Endothelial cell of umbilical vein (primary cell): ENCODE measurements at regions not wholly inside any gene's neighbourhood (a gene's known extent, or its start where the extent isn't known, plus 50 kb on each side); places are given as distances from the start of the nearest gene placed in this dataset.

Experiments
- BruUV-seq: library from RNA; stranded (reverse); fragments of 400-500 nt; replicated peaks from 2 replicates; lab custom pipeline; 2021; lab: Mats Ljungman, UMichigan
- CTCF ChIA-PET: fragments of 300-600, 350-600 bp; sonication (Branson Sonifier 250); formaldehyde crosslinking; loops from one replicate; lab custom pipeline; 2021; ENCODE audit warnings: antibody characterized with exemption, inconsistent platforms; lab: Charles Lee
- POLR2A ChIA-PET: fragments of 300-600, 350-600 bp; sonication (Branson Sonifier 250); formaldehyde crosslinking; loops from one replicate; lab custom pipeline; 2021; ENCODE audit warnings: antibody characterized with exemption, inconsistent platforms; lab: Charles Lee
- DNase-seq: peaks from one replicate; pipeline ENCODE4 v3.0.0-alpha.2; 2011; ENCODE audit warnings: low read depth, low spot score
- FAIRE-seq: peaks from 2 replicates; lab custom pipeline; 2011; peaks lifted over from hg19 to GRCh38; lab: Jason Lieb, UNC
- H2AFZ ChIP-seq: 2 replicates; pipeline ENCODE4 v1.6.0; 2012; ENCODE audit warnings: low read depth, low read length, control low read depth, inconsistent platforms
- H3K27ac ChIP-seq: 2 replicates; pipeline ENCODE4 v1.5.1; 2011; ENCODE audit warnings: low read depth, mild to moderate bottlenecking, control low read depth, low read length, moderate library complexity; ENCODE audit not compliant: insufficient read depth
- H3K27me3 ChIP-seq, 2 experiments: 2 replicates each; pipeline versions ENCODE4 v1.6.0 to v1.6.1; 2011; ENCODE audit warnings: low read length in 2 of 2, mixed read lengths in 1 of 2; ENCODE audit not compliant: control insufficient read depth in 2 of 2, insufficient read depth in 2 of 2
- H3K36me3 ChIP-seq, 2 experiments: 2 replicates in 1 of 2; 3 replicates in 1 of 2; pipeline ENCODE4 v1.5.1; 2011; ENCODE audit warnings: low read length in 2 of 2, mild to moderate bottlenecking in 1 of 2, moderate library complexity in 1 of 2; ENCODE audit not compliant: control insufficient read depth in 2 of 2, insufficient read depth in 2 of 2; ENCODE audit errors: extremely low read depth in 1 of 2
- H3K4me1 ChIP-seq: 3 replicates; pipeline ENCODE4 v1.5.1; 2011; ENCODE audit warnings: mild to moderate bottlenecking, low read length; ENCODE audit not compliant: control insufficient read depth, insufficient read depth; ENCODE audit errors: extremely low read depth
- H3K4me2 ChIP-seq: 2 replicates; pipeline ENCODE4 v1.6.1; 2011; ENCODE audit warnings: low read length, control low read depth, mixed read lengths; ENCODE audit not compliant: insufficient read depth
- H3K4me3 ChIP-seq, 3 experiments: fragments of 200-600 bp in 1 of 3; sonication (generic), shearing (Covaris generic) in 1 of 3; replicated peaks in 1 of 3; 2 replicates each; pipeline ENCODE4 v1.5.1; 2011 to 2016; ENCODE audit warnings: control low read depth in 3 of 3, low read length in 3 of 3, mild to moderate bottlenecking in 2 of 3, inconsistent platforms in 1 of 3, low read depth in 1 of 3, moderate library complexity in 1 of 3; ENCODE audit not compliant: insufficient read depth in 1 of 3
- H3K79me2 ChIP-seq: 2 replicates; pipeline ENCODE4 v1.6.0; 2012; ENCODE audit warnings: low read length, inconsistent platforms; ENCODE audit not compliant: control insufficient read depth, insufficient read depth
- H3K9ac ChIP-seq: replicated peaks from 2 replicates; pipeline ENCODE3; 2011; ENCODE audit warnings: low read length, control low read depth; ENCODE audit not compliant: insufficient read depth; ENCODE audit errors: extremely low read depth
- H3K9me1 ChIP-seq: replicated peaks from 3 replicates; pipeline ENCODE4 v1.6.0; 2011; ENCODE audit warnings: mild to moderate bottlenecking, low read length; ENCODE audit not compliant: control insufficient read depth, insufficient read depth; ENCODE audit errors: extremely low read depth
- H3K9me3 ChIP-seq: replicated peaks from 2 replicates; pipeline ENCODE4 v1.5.1; 2012; ENCODE audit warnings: low read length, inconsistent platforms; ENCODE audit not compliant: control insufficient read depth, insufficient read depth
- H4K20me1 ChIP-seq: replicated peaks from 2 replicates; pipeline ENCODE3; 2011; ENCODE audit warnings: mild to moderate bottlenecking, low read length; ENCODE audit not compliant: control insufficient read depth, insufficient read depth; ENCODE audit errors: extremely low read depth
- FOS ChIP-seq: IDR thresholded peaks from 2 replicates; pipeline ENCODE4 v1.6.1; 2011; ENCODE audit warnings: mild to moderate bottlenecking, low read length, moderate library complexity, borderline replicate concordance; ENCODE audit not compliant: insufficient read depth
- GATA2 ChIP-seq: IDR thresholded peaks from 2 replicates; pipeline ENCODE4 v1.7.0; 2011; ENCODE audit warnings: low read depth, mild to moderate bottlenecking, moderate library complexity, mixed read lengths, low read length; ENCODE audit not compliant: insufficient read length, insufficient read depth
- MYC ChIP-seq: IDR thresholded peaks from one replicate; pipeline ENCODE4 v1.6.1; 2011; ENCODE audit warnings: mild to moderate bottlenecking, low read depth, low read length
- POLR2A ChIP-seq: IDR thresholded peaks from 2 replicates; pipeline ENCODE4 v1.6.1; 2012; ENCODE audit warnings: low read depth, mild to moderate bottlenecking, control low read depth, low read length
- POLR2AphosphoS5 ChIP-seq: IDR thresholded peaks from 2 replicates; pipeline ENCODE4 v1.6.1; 2012; ENCODE audit warnings: low read depth, mild to moderate bottlenecking, control low read depth, low read length, moderate library complexity; ENCODE audit not compliant: insufficient read depth
- dilution Hi-C: fragments of 300-500 bp; cut with MboI; formaldehyde crosslinking; loops from one replicate; pipeline ENCODE4 v1.15.0; 2019; ENCODE audit warnings: low sequenced_read_pairs; ENCODE audit not compliant: extremely low pct_ligation_motif_present
- intact Hi-C: fragments of 100-400 bp; cut with micrococcal nuclease; formaldehyde crosslinking; loops from one replicate; pipeline ENCODE4 v1.10.0; 2022
- TF ChIP-seq, protein P1 (sequence below), 2 donors: IDR thresholded peaks; 1 replicate in 1 of 2; 2 replicates in 1 of 2; pipeline ENCODE4 v1.5.1; 2011; ENCODE audit warnings: low read length in 2 of 2, mild to moderate bottlenecking in 2 of 2, moderate library complexity in 2 of 2, control low read depth in 1 of 2, inconsistent platforms in 1 of 2, low read depth in 1 of 2; ENCODE audit not compliant: insufficient read depth in 1 of 2; ENCODE audit errors: extremely low read depth in 1 of 2
- TF ChIP-seq, protein P2 (sequence below): IDR thresholded peaks from 2 replicates; pipeline ENCODE4 v1.6.1; 2011; ENCODE audit not compliant: insufficient read depth, insufficient read length

DNA sequence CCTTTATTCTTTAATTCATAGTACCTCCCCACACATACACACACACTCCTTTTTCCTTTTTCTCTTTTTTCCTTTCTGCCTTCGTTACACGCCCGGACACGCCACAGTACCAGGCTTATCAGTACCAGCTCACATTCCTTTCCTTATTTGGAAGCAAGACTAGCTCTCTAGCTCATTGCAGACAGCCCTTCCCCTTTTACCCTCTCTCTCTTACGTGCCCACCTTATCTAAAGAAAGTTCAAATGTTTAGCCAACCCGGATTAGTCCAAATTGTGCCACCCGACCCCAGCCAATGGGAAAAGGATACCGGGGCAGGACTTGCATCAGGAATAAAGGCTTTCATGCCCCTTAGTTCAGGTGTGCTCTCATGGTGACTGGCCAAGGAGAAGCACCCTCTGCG, 194.7 kb upstream of the VCX3A start:
- CTCF ChIA-PET, result no interaction called here
- TF ChIP-seq FOS (no peak), GATA2 (no peak), POLR2AphosphoS5 (no peak)
- FAIRE-seq (no peak), DNase-seq (no peak)
- no peaks in the 10 kb centered on the region for H3K4me1 ChIP-seq
- intact Hi-C loops (no loop called here), dilution Hi-C loops (no loop called here)
- H3K27me3 ChIP-seq, result no peaks in the 10 kb centered on the region
- no peak overlapping the region for H2AFZ ChIP-seq
- POLR2A ChIA-PET, result no interaction called here
- BruUV-seq, result no TSS peak
- H3K9me1 ChIP-seq, result no peaks in the 10 kb centered on the region
- H3K9ac ChIP-seq, result no peak overlapping the region
- H3K4me2 ChIP-seq, result no peak overlapping the region
- no peak overlapping the region for H3K4me3 ChIP-seq
- H3K27ac ChIP-seq, result no peak overlapping the region
- H3K36me3 ChIP-seq, result no peaks in the 10 kb centered on the region
- no peaks in the 10 kb centered on the region for H4K20me1 ChIP-seq
- H3K79me2 ChIP-seq, result no peaks in the 10 kb centered on the region
- H3K9me3 ChIP-seq, result no peaks in the 10 kb centered on the region

DNA sequence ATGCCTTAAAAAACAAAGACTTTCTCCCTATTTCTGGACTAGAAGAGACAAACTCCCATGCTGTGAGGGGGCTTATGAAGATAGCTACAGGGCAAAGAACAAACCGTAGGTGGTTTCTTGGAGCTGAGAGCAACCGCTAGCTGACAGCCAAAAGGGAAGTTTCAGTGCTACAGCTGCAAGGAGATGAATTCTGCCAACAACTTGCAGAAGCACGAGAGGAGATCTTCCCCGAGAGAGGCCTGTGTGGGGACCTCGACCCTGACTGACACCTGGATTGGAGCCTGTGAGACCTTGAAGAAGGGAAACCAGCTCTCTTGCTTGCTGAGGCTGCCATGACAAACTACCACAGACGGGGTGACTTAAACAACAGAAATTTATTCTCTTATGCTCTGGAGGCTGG, 183.8 kb upstream of the VCX3A start:
- FAIRE-seq (no peak), DNase-seq (no peak)
- Histone ChIP-seq H3K4me2 (no peak overlapping the region), H3K4me3 (no peak overlapping the region), H3K27me3 (no peaks in the 10 kb centered on the region), H3K79me2 (no peaks in the 10 kb centered on the region), H3K9me3 (no peaks in the 10 kb centered on the region), H3K27ac (no peak overlapping the region), H2AFZ (no peak overlapping the region), H3K9me1 (no peaks in the 10 kb centered on the region), H3K36me3 (no peaks in the 10 kb centered on the region), H4K20me1 (no peaks in the 10 kb centered on the region), H3K4me1 (no peaks in the 10 kb centered on the region), H3K9ac (no peak overlapping the region)
- POLR2A ChIA-PET, result no interaction called here
- TF ChIP-seq FOS (no peak), POLR2A (no peak), MYC (no peak)
- TF ChIP-seq, protein P1, sequence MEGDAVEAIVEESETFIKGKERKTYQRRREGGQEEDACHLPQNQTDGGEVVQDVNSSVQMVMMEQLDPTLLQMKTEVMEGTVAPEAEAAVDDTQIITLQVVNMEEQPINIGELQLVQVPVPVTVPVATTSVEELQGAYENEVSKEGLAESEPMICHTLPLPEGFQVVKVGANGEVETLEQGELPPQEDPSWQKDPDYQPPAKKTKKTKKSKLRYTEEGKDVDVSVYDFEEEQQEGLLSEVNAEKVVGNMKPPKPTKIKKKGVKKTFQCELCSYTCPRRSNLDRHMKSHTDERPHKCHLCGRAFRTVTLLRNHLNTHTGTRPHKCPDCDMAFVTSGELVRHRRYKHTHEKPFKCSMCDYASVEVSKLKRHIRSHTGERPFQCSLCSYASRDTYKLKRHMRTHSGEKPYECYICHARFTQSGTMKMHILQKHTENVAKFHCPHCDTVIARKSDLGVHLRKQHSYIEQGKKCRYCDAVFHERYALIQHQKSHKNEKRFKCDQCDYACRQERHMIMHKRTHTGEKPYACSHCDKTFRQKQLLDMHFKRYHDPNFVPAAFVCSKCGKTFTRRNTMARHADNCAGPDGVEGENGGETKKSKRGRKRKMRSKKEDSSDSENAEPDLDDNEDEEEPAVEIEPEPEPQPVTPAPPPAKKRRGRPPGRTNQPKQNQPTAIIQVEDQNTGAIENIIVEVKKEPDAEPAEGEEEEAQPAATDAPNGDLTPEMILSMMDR (IDR thresholded peaks at IDR 0.05; ENCODE audit: extremely low read depth in 1 of 2, insufficient read depth in 1 of 2, low read depth in 1 of 2, low read length in 2 of 2), result no peak
- TF ChIP-seq, protein P2, sequence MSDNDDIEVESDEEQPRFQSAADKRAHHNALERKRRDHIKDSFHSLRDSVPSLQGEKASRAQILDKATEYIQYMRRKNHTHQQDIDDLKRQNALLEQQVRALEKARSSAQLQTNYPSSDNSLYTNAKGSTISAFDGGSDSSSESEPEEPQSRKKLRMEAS, result no peak
- intact Hi-C loops (no loop called here), dilution Hi-C loops (no loop called here)
- CTCF ChIA-PET, result no interaction called here
- no TSS peak for BruUV-seq
